Uterus (tissue), 3 donors: ENCODE measurements at regions not wholly inside any gene's neighbourhood (a gene's known extent, or its start where the extent isn't known, plus 50 kb on each side); places are given as distances from the start of the nearest gene placed in this dataset.

Experiments used
- DNase-seq, 2 donors: peaks; one replicate each; pipeline ENCODE4 v3.0.0-alpha.2; 2019 to 2020
- H3K27ac ChIP-seq, 2 donors: fragments of 200-600 bp; sonication (generic); 1 replicate in 1 of 2; 2 replicates in 1 of 2; pipeline ENCODE4 v1.5.1; 2016 to 2018
- H3K27me3 ChIP-seq, 2 donors: fragments of 200-600 bp; sonication (generic); one replicate each; pipeline ENCODE4 v1.5.1; 2018 to 2019; ENCODE audit warnings: control low read depth in 1 of 2
- H3K36me3 ChIP-seq, 2 donors: fragments of 200-600 bp; sonication (generic); one replicate each; pipeline ENCODE4 v1.5.1; 2019; ENCODE audit warnings: control low read depth in 1 of 2
- H3K4me1 ChIP-seq, 2 donors: fragments of 200-600 bp; sonication (generic); one replicate each; pipeline ENCODE4 v1.5.1; 2018 to 2019; ENCODE audit warnings: control low read depth in 1 of 2
- H3K4me3 ChIP-seq, 2 donors: fragments of 200-600 bp; sonication (generic); 1 replicate in 1 of 2; 2 replicates in 1 of 2; pipeline ENCODE4 v1.5.1; 2018 to 2019; ENCODE audit warnings: mild to moderate bottlenecking in 1 of 2
- H3K9me3 ChIP-seq, 2 donors: fragments of 200-600 bp; sonication (generic); one replicate each; pipeline ENCODE4 v1.5.1; 2019; ENCODE audit warnings: control low read depth in 1 of 2
- POLR2A ChIP-seq, 2 donors: fragments of 450-650 bp; IDR thresholded peaks; one replicate each; pipeline ENCODE4 v1.6.1; 2016; ENCODE audit warnings: antibody characterized with exemption in 2 of 2, mild to moderate bottlenecking in 1 of 2, moderate library complexity in 1 of 2
- intact Hi-C: fragments of 100-400 bp; cut with DNase I; formaldehyde crosslinking; loops from one replicate; pipeline ENCODE4 v1.15.1; 2023; ENCODE audit warnings: low total_unique reads
- TF ChIP-seq, protein P1 (sequence below), 4 experiments: fragments of 200-600 bp in 2 of 4; fragments of 450-650 bp in 2 of 4; sonication (generic) in 2 of 4; IDR thresholded peaks; one replicate each; pipeline ENCODE4 v1.5.1; 2016 to 2019; ENCODE audit warnings: antibody characterized with exemption in 4 of 4, mild to moderate bottlenecking in 2 of 4, moderate library complexity in 1 of 4
- donor health status: DM: yes; HTN: yes; CAD: no.

- no peak overlapping the region for H3K27ac ChIP-seq
- no peaks in the 10 kb centered on the region for H3K36me3 ChIP-seq
- TF ChIP-seq, protein P1, sequence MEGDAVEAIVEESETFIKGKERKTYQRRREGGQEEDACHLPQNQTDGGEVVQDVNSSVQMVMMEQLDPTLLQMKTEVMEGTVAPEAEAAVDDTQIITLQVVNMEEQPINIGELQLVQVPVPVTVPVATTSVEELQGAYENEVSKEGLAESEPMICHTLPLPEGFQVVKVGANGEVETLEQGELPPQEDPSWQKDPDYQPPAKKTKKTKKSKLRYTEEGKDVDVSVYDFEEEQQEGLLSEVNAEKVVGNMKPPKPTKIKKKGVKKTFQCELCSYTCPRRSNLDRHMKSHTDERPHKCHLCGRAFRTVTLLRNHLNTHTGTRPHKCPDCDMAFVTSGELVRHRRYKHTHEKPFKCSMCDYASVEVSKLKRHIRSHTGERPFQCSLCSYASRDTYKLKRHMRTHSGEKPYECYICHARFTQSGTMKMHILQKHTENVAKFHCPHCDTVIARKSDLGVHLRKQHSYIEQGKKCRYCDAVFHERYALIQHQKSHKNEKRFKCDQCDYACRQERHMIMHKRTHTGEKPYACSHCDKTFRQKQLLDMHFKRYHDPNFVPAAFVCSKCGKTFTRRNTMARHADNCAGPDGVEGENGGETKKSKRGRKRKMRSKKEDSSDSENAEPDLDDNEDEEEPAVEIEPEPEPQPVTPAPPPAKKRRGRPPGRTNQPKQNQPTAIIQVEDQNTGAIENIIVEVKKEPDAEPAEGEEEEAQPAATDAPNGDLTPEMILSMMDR (IDR thresholded peaks at IDR 0.05), result no peak
- TF ChIP-seq POLR2A (IDR thresholded peaks at IDR 0.05), result no peak
- H3K9me3 ChIP-seq, result no peaks in the 10 kb centered on the region
- no peak overlapping the region for H3K4me3 ChIP-seq
- no peaks in the 10 kb centered on the region for H3K4me1 ChIP-seq
- intact Hi-C loops, result no loop called here
- H3K27me3 ChIP-seq, result no peaks in the 10 kb centered on the region
- DNase-seq, result no peak
Observed at GRCh38 chr3:167188592-167188991, 191.5 kb downstream of the ZBBX start.

- Histone ChIP-seq H3K36me3 (no peaks in the 10 kb centered on the region), H3K27ac (no peak overlapping the region), H3K4me3 (no peak overlapping the region), H3K4me1 (no peaks in the 10 kb centered on the region), H3K9me3 (no peaks in the 10 kb centered on the region), H3K27me3 (no peaks in the 10 kb centered on the region)
- intact Hi-C loops, result no loop called here
- no peak for TF ChIP-seq POLR2A (IDR thresholded peaks at IDR 0.05)
- TF ChIP-seq, protein P1 (IDR thresholded peaks at IDR 0.05), result no peak
- no peak for DNase-seq
Observed at GRCh38 chr3:167187221-167187620, 192.9 kb downstream of the ZBBX start.

DNA sequence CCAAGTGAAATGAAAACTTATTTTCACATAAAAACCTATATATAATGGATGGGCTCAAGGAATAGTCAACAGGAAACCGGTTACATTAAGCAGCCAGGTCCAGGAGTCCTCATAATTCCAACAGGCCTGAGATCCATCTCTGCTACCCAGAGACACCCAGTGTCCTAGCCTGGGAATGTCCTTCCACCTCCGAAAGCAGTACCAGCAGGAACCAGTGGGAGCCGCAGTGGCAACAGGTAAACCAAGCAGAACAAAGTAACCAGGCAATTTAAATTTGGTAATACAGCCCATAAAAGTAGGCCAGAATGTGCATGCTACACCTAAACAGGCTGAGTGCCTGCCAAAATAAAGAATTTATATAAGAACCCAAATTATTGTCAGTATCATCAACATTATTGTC is 195.6 kb downstream of the ZBBX start:
- TF ChIP-seq POLR2A (IDR thresholded peaks at IDR 0.05), result no peak
- TF ChIP-seq, protein P1 (IDR thresholded peaks at IDR 0.05), result no peak
- Histone ChIP-seq H3K27ac (no peak overlapping the region), H3K27me3 (no peaks in the 10 kb centered on the region), H3K36me3 (no peaks in the 10 kb centered on the region), H3K4me3 (no peak overlapping the region), H3K4me1 (no peaks in the 10 kb centered on the region), H3K9me3 (no peaks in the 10 kb centered on the region)
- intact Hi-C loops, result no loop called here
- no peak for DNase-seq

DNA sequence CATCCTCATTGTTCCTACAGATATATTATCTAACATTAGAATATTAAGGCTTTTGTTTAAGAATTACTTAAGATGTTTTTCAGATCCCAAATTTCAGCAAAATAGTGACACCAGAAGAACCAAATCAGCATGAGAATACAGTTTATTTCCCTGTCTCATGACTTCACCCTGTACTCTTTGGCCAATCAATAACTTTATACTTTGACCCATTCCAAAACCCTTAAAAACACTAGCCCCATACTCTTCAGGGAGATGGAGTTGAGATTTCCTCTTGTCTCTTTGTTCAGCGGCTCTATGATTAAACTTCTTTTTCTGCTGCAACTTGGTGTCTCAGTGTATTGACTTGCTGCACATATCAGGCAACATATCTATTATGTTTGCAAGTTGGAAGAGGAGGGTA is 207.7 kb downstream of the ZBBX start:
- no peak for TF ChIP-seq POLR2A (IDR thresholded peaks at IDR 0.05)
- TF ChIP-seq, protein P1 (IDR thresholded peaks at IDR 0.05), result no peak
- Histone ChIP-seq H3K27ac (no peak overlapping the region), H3K4me3 (no peak overlapping the region), H3K36me3 (no peaks in the 10 kb centered on the region), H3K9me3 (no peaks in the 10 kb centered on the region), H3K4me1 (no peaks in the 10 kb centered on the region), H3K27me3 (no peaks in the 10 kb centered on the region)
- intact Hi-C loops, result no loop called here
- DNase-seq, result no peak

- H3K4me3 ChIP-seq, result no peak overlapping the region
- no peak overlapping the region for H3K27ac ChIP-seq
- no peaks in the 10 kb centered on the region for H3K27me3 ChIP-seq
- TF ChIP-seq, protein P1 (IDR thresholded peaks at IDR 0.05), result no peak
- TF ChIP-seq POLR2A (IDR thresholded peaks at IDR 0.05), result no peak
- H3K9me3 ChIP-seq, result no peaks in the 10 kb centered on the region
- no peaks in the 10 kb centered on the region for H3K4me1 ChIP-seq
- DNase-seq, result no peak
- intact Hi-C loops, result no loop called here
- H3K36me3 ChIP-seq, result no peaks in the 10 kb centered on the region
Observed at GRCh38 chr3:167167491-167167890, 212.6 kb downstream of the ZBBX start.
